Right ventricle myocardium superior (tissue), 1 donor: ENCODE measurements at regions not wholly inside any gene's neighbourhood (a gene's known extent, or its start where the extent isn't known, plus 50 kb on each side); places are given as distances from the start of the nearest gene placed in this dataset.
"Not testable (repeated sequence)": the region's sequence is repeated elsewhere in the genome, so short reads cannot be mapped to it uniquely, and the experiment has no call there.

Source experiments
- ATAC-seq: fragments of 200-7000 bp; cut with Tn5 transposase; one replicate; pipeline ENCODE4 v1.9.1; 2020; ENCODE audit warnings: mild to moderate bottlenecking; ENCODE audit not compliant: poor library complexity
- DNase-seq: peaks from one replicate; pipeline ENCODE4 v3.0.0-alpha.2; 2020
- intact Hi-C: fragments of 100-400 bp; cut with DNase I; formaldehyde crosslinking; loops from one replicate; pipeline ENCODE4 v1.11.2; 2022
- donor health status: DM: no; HTN: yes; CAD: no; lungs with severe emphysema.

GRCh38 chr17:46460129-46460528, 52.1 kb upstream of the LRRC37A2 start:
- intact Hi-C loops, ATAC-seq, DNase-seq: not testable (repeated sequence)

GRCh38 chr17:46455069-46455468, 57.2 kb upstream of the LRRC37A2 start:
- ATAC-seq, DNase-seq, intact Hi-C loops: not testable (repeated sequence)

- ATAC-seq, intact Hi-C loops, DNase-seq: not testable (repeated sequence)
Measured at GRCh38 chr17:46454572-46454971, 57.7 kb upstream of the LRRC37A2 start.

GRCh38 chr17:46453077-46453476, 59.2 kb upstream of the LRRC37A2 start:
- intact Hi-C loops, DNase-seq, ATAC-seq: not testable (repeated sequence)

GRCh38 chr17:46445849-46446248, 66.4 kb upstream of the LRRC37A2 start:
- intact Hi-C loops, ATAC-seq, DNase-seq: not testable (repeated sequence)

- ATAC-seq, intact Hi-C loops, DNase-seq: not testable (repeated sequence)
Measured at GRCh38 chr17:46445411-46445810, 66.9 kb upstream of the LRRC37A2 start.

- not testable (repeated sequence) for ATAC-seq
Measured at GRCh38 chr17:46442153-46442552, 70.1 kb upstream of the LRRC37A2 start.

GRCh38 chr17:46440665-46441064, 71.6 kb upstream of the LRRC37A2 start:
- ATAC-seq, DNase-seq, intact Hi-C loops: not testable (repeated sequence)

More at GRCh38 chr17:46442153-46442552, 70.1 kb upstream of the LRRC37A2 start:
- DNase-seq, intact Hi-C loops: not testable (repeated sequence)

- intact Hi-C loops, DNase-seq: not testable (repeated sequence)
- ATAC-seq, result peak; percentile 97
Measured at GRCh38 chr17:46434450-46435062, 73.0 kb upstream of the ARL17B start.

- ATAC-seq, DNase-seq, intact Hi-C loops: not testable (repeated sequence)
Measured at GRCh38 chr17:46430300-46430699, 68.7 kb upstream of the ARL17B start.

GRCh38 chr17:46429675-46430074, 68.1 kb upstream of the ARL17B start:
- DNase-seq, ATAC-seq, intact Hi-C loops: not testable (repeated sequence)

- ATAC-seq, intact Hi-C loops, DNase-seq: not testable (repeated sequence)
Measured at GRCh38 chr17:46424187-46424884, 62.8 kb upstream of the ARL17B start.

- DNase-seq, ATAC-seq, intact Hi-C loops: not testable (repeated sequence)
Measured at GRCh38 chr17:46417907-46418306, 56.3 kb upstream of the ARL17B start.

GRCh38 chr17:46417261-46417660, 55.7 kb upstream of the ARL17B start:
- ATAC-seq, DNase-seq, intact Hi-C loops: not testable (repeated sequence)

GRCh38 chr17:46414559-46414958, 53.0 kb upstream of the ARL17B start:
- peak; percentile 63 for ATAC-seq
- DNase-seq, intact Hi-C loops: not testable (repeated sequence)

GRCh38 chr17:46412156-46412555, 50.6 kb upstream of the ARL17B start:
- intact Hi-C loops, ATAC-seq: not testable (repeated sequence)

GRCh38 chr17:46411172-46411852, 49.7 kb upstream of the ARL17B start:
- ATAC-seq, DNase-seq, intact Hi-C loops: not testable (repeated sequence)

More at GRCh38 chr17:46412156-46412555, 50.6 kb upstream of the ARL17B start:
- DNase-seq, result not testable (repeated sequence)
